GM12892 (cell line): ENCODE measurements at regions not wholly inside any gene's neighbourhood (a gene's known extent, or its start where the extent isn't known, plus 50 kb on each side); places are given as distances from the start of the nearest gene placed in this dataset.

ENCODE experiments used
- DNase-seq: peaks from one replicate; pipeline ENCODE4 v3.0.0; 2011; ENCODE audit not compliant: insufficient read length
- FAIRE-seq: peaks from 2 replicates; lab custom pipeline; 2011; peaks lifted over from hg19 to GRCh38; lab: Jason Lieb, UNC
- POLR2A ChIP-seq: IDR thresholded peaks from 2 replicates; pipeline ENCODE4 v1.6.1; 2011; ENCODE audit warnings: low read depth, low read length, control low read depth
- POLR2AphosphoS5 ChIP-seq: IDR thresholded peaks from 2 replicates; pipeline ENCODE4 v1.6.1; 2011; ENCODE audit warnings: low read depth, low read length, control low read depth
- TAF1 ChIP-seq: IDR thresholded peaks from 2 replicates; pipeline ENCODE4 v1.6.1; 2011; ENCODE audit warnings: low read depth, mild to moderate bottlenecking, control low read depth, low read length, borderline replicate concordance

DNA sequence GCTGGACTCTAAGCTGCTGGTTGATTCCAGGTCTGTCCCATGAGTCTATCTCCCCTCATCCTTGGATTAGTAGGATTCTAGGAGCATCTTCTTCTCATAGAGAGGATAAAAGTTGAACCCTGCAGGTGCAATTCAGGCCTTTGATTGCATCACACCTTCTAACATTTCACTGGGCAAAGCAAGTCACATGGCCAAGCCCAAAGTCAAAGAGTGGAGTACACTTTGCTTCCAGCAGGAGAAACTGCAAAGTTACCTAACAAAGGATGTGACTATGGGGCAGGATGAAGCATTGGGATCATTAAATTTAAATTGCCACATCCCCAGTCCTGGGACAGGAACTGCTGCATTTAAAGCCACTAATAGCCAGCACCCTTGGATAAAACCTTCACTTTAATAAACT lies 51.0 kb upstream of the EGFLAM start:
- no peak for FAIRE-seq
- no peak for DNase-seq
- TF ChIP-seq POLR2AphosphoS5: no peak

DNA sequence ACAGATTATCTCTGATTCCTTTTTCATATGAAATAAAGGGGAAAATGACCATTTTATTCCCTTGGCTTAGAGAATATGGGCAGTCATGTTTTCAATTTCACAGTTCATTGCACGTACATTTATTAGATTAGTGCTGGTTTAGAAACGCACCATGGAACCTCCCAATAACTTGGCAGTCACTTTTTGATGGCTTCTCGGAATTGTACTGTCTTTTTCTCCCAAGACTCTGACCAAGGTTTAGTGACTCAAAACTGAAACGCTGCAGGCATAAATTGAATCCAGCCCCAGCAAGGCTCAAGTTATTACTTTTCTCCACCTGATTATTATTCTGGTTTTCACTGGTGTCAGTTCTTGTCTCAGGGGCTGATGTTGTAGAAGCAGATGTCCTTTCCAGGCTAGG lies 55.6 kb upstream of the EGFLAM start:
- no peak for FAIRE-seq
- TF ChIP-seq POLR2AphosphoS5 (no peak), POLR2A (no peak), TAF1 (no peak)

DNA sequence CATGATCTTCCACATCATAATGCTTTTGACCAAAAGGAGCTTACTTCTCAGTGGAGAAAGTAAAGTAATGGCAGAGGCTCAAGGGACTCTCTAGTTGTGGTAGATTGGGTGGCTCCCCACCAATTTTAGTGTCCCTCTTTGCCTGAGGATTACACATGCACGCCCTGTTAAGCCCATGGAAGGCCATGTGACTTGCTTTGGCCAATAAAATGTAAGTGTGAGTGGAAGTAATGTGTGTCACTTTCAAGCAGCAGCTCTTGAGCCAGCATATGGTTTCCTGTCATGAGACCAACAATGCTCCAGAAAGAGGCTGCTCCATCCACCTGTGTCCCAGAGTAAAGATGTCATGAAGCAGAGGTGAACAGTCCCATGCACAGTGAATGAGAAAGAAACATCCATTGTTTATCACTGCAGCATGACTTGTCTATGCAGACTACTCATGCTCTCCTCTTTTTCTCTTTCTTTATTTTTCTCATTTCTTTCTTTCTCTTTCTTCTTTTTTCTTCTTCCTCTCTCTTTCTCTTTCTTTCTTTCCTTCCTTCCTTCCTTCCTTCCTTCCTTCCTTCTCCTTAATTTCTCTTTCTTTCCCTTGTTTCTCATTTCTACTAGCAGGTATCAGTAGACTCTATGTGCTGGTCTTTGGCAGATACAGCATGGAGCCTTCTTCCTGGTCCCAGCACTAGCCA lies 57.3 kb upstream of the EGFLAM start:
- DNase-seq: no peak
- no peak for FAIRE-seq
- TF ChIP-seq TAF1 (no peak), POLR2A (no peak), POLR2AphosphoS5 (no peak)

More for the DNA sequence above, 55.6 kb upstream of the EGFLAM start:
- no peak for DNase-seq

DNA sequence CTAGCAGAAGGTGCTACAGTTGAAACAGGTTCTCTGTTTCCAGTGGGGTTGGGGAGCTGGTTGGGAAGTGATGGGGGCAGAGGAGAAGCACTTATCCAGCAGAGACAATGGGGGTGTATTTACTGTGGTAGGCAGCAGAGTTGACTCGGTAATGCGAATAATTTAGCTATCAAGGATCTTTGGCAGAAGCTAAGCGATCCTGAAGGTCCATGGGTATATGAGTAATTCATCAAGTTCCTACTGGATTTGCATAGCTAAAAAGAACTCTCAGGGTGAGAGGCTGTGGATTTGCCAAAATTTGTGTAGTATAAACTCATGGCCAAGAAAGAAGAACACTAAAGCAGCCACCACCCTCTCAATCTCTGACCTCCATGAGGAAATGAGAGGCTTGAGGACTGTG lies 61.2 kb upstream of the EGFLAM start:
- FAIRE-seq (no peak), DNase-seq (no peak)
- no peak for TF ChIP-seq POLR2A
- TF ChIP-seq POLR2AphosphoS5: no peak
- TF ChIP-seq TAF1: no peak

- peak; percentile 38 for DNase-seq
- peak; percentile 53 for FAIRE-seq
- TF ChIP-seq POLR2AphosphoS5 (no peak), TAF1 (no peak), POLR2A (no peak)
Measured at GRCh38 chr5:38193015-38193581, 65.3 kb upstream of the EGFLAM start.

GRCh38 chr5:38191693-38192092 lies 66.7 kb upstream of the EGFLAM start:
- no peak for TF ChIP-seq POLR2AphosphoS5
- no peak for TF ChIP-seq POLR2A
- TF ChIP-seq TAF1: no peak
- FAIRE-seq (no peak), DNase-seq (no peak)

GRCh38 chr5:38190111-38190510 lies 68.2 kb upstream of the EGFLAM start:
- no peak for FAIRE-seq
- TF ChIP-seq TAF1 (no peak), POLR2A (no peak), POLR2AphosphoS5 (no peak)
- no peak for DNase-seq

DNA sequence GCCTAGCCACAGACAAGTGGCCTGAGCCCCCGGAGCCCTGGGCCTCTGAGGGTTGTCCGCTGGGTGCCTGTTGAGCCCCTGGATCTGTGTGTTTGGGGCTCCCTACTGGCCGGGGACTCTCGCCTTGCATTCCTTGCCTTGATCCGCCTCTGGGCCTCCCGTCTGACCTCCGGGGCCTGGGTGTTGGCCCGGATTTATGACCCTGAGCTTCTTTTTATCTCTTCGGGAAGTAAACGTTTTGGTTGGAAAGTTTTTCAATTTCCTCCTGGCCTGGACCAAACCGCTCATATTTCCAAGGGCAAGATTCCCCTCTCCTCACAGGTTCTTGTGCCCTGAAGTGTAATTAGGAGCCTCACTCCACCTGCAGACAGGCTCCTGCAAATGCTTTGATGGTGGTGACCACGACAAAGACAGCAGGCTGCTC lies 69.3 kb upstream of the EGFLAM start:
- no peak for DNase-seq
- TF ChIP-seq POLR2AphosphoS5 (no peak), POLR2A (no peak), TAF1 (no peak)

GRCh38 chr5:38188591-38188990 lies 69.8 kb upstream of the EGFLAM start:
- TF ChIP-seq TAF1: no peak
- TF ChIP-seq POLR2A: no peak
- TF ChIP-seq POLR2AphosphoS5: no peak
- DNase-seq (no peak), FAIRE-seq (no peak)

More for the DNA sequence above, 69.3 kb upstream of the EGFLAM start:
- no peak for FAIRE-seq

GRCh38 chr5:38187532-38187931 lies 70.8 kb upstream of the EGFLAM start:
- FAIRE-seq (no peak), DNase-seq (no peak)
- no peak for TF ChIP-seq TAF1
- no peak for TF ChIP-seq POLR2A
- TF ChIP-seq POLR2AphosphoS5: no peak

- no peak for TF ChIP-seq POLR2AphosphoS5
- no peak for TF ChIP-seq POLR2A
- no peak for TF ChIP-seq TAF1
- DNase-seq: no peak
Measured at GRCh38 chr5:38184627-38185026, 73.7 kb upstream of the EGFLAM start.

DNA sequence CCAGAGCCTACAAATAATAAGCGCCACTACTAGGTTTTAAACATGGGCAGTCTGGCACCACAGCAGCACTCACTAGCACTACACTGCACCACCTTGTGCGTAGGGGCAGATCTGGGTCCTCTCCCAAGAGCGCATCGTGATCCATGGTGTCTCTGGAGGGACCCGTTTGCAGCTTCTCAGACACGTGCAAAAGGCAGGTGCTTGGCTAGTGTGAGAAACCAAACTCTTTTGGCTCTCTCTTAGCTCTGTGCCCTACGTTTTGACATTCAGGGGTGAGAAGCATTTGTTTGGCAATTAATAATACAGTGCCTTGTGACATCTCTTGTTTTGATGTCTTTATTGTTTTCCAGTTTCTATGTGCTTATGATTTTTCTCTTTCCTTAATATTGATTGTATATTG lies 75.4 kb upstream of the EGFLAM start:
- TF ChIP-seq TAF1 (no peak), POLR2AphosphoS5 (no peak), POLR2A (no peak)
- DNase-seq: no peak
- FAIRE-seq: no peak

More at GRCh38 chr5:38184627-38185026, 73.7 kb upstream of the EGFLAM start:
- no peak for FAIRE-seq

DNA sequence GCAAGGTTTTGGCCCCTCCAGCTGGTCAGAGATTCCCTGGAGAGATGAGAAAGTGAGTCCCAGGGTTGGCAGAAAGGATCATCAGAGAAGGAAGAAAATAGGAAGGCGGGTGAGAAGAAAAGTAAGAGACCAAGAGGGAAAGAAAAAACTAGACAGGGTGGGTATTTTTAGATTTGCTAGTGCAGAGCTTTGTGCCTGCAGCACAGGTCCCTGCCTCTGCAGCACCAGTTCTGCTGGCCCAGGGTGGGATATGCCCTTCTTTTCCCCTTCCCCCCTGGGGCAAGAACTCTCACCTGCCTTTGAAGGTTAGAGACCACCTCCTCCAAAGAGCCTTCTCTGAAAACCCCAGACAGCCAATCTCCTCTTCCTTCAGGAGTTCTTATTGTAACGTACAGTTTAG lies 90.3 kb upstream of the EGFLAM start:
- TF ChIP-seq POLR2A: no peak
- no peak for TF ChIP-seq TAF1
- TF ChIP-seq POLR2AphosphoS5: no peak
- FAIRE-seq: no peak
- no peak for DNase-seq
